DND-41 (cell line): ENCODE measurements at regions not wholly inside any gene's neighbourhood (a gene's known extent, or its start where the extent isn't known, plus 50 kb on each side); places are given as distances from the start of the nearest gene placed in this dataset.

Experiments used
- ATAC-seq: fragments of 200-7000 bp; cut with Tn5 transposase; 3 replicates; pipeline ENCODE4 v1.9.1; 2021; ENCODE audit warnings: low read depth; ENCODE audit not compliant: insufficient read depth
- DNase-seq: peaks from one replicate; pipeline ENCODE4 v3.0.0-alpha.2; 2020
- H2AFZ ChIP-seq: 2 replicates; pipeline ENCODE4 v1.6.0; 2012; ENCODE audit warnings: low read depth, low read length
- H3K27ac ChIP-seq: 2 replicates; pipeline ENCODE4 v1.5.1; 2012; ENCODE audit warnings: low read length, inconsistent platforms
- H3K27me3 ChIP-seq: fragments of 200-600 bp; sonication (generic); 2 replicates; pipeline ENCODE4 v1.6.0; 2012; ENCODE audit warnings: low read length, mild to moderate bottlenecking, inconsistent platforms; ENCODE audit not compliant: insufficient read depth, poor library complexity
- H3K36me3 ChIP-seq: 2 replicates; pipeline ENCODE4 v1.5.1; 2012; ENCODE audit warnings: low read length, inconsistent platforms; ENCODE audit not compliant: insufficient read depth
- H3K4me1 ChIP-seq: 2 replicates; pipeline ENCODE4 v1.5.1; 2012; ENCODE audit warnings: mild to moderate bottlenecking, low read length; ENCODE audit not compliant: insufficient read depth
- H3K4me2 ChIP-seq: 2 replicates; pipeline ENCODE4 v1.6.0; 2012; ENCODE audit warnings: mild to moderate bottlenecking, moderate library complexity, low read length, inconsistent platforms; ENCODE audit not compliant: insufficient read depth
- H3K4me3 ChIP-seq, 2 experiments: fragments of 200-600 bp in 1 of 2; shearing (Covaris generic) in 1 of 2; 2 replicates each; pipeline ENCODE4 v1.5.1; 2012 to 2016; ENCODE audit warnings: inconsistent platforms in 2 of 2, low read length in 2 of 2, mild to moderate bottlenecking in 2 of 2, low read depth in 1 of 2, moderate library complexity in 1 of 2
- H3K79me2 ChIP-seq: 2 replicates; pipeline ENCODE4 v1.6.0; 2012; ENCODE audit warnings: low read length, inconsistent platforms; ENCODE audit not compliant: insufficient read depth
- H3K9ac ChIP-seq: 2 replicates; pipeline ENCODE4 v1.6.0; 2012; ENCODE audit warnings: low read depth, mild to moderate bottlenecking, inconsistent platforms, low read length, moderate library complexity
- H3K9me3 ChIP-seq: 2 replicates; pipeline ENCODE4 v1.5.1; 2012; ENCODE audit warnings: low read length, moderate library complexity, mild to moderate bottlenecking, inconsistent platforms; ENCODE audit not compliant: insufficient read depth, severe bottlenecking
- H4K20me1 ChIP-seq: 2 replicates; pipeline ENCODE4 v1.6.0; 2012; ENCODE audit warnings: low read length; ENCODE audit not compliant: insufficient read depth
- CTCF ChIP-seq: IDR thresholded peaks from 2 replicates; pipeline ENCODE4 v1.5.1; 2012; ENCODE audit warnings: borderline replicate concordance, low read length, moderate library complexity, mild to moderate bottlenecking; ENCODE audit not compliant: poor library complexity, severe bottlenecking; ENCODE audit errors: extremely low read depth
- EZH2 ChIP-seq: IDR thresholded peaks from 3 replicates; pipeline ENCODE4 v1.6.1; 2012; ENCODE audit warnings: borderline replicate concordance, low read depth, mild to moderate bottlenecking, moderate library complexity, low read length, inconsistent platforms; ENCODE audit not compliant: severe bottlenecking

GRCh38 chr2:8543060-8543382 is 138.8 kb upstream of the ID2 start:
- Histone ChIP-seq H3K9ac (peak overlapping the region; percentile 56), H3K9me3 (no peaks in the 10 kb centered on the region), H3K27me3 (no peaks in the 10 kb centered on the region), H3K36me3 (no peaks in the 10 kb centered on the region), H3K4me3 (no peak overlapping the region), H2AFZ (no peak overlapping the region), H3K4me2 (peak overlapping the region; percentile 8), H3K79me2 (no peaks in the 10 kb centered on the region), H3K4me1 (peaks cover 97% of the 10 kb centered on the region), H3K27ac (peak overlapping the region; percentile 100), H4K20me1 (no peaks in the 10 kb centered on the region)
- ATAC-seq: no peak
- DNase-seq: peak; percentile 63
- TF ChIP-seq EZH2 (no peak), CTCF (no peak)

DNA sequence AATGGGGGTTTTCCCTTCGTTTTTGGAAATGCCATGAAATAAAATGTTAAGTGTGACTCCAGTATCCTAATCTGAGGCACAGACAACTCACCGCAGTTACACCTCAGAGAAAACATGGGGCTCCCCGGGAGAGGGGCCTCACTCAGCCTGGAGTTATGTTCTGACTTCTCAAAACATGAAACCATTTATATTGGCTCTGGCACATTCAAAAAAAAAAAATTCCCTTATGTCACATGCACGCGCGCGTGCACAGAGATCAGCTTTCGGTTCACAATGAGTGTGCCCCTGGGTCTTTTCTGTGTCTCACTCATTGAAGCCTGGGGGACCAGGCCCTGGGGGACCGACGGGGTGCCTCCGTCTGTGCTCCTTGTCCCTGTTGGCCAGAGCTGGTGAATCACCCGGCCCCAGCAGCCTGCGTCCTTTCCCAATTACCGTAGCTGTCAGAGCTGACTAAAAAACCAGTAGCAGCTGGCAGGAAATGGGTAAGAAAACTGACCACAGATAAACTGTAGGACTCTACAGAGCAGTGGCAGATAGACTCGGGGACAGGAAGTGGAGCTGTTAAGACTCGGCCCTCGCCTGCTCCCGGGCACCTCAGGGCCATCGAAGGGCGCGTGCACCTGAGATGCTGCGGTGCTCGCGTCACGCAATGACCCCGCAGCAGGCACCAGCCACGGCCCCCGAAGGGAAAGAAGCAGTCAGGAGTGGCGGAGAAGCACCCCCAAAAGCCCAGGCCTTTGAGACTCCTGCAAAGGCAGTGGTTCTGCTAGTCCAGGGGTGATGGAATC is 138.3 kb upstream of the ID2 start:
- no peak for TF ChIP-seq CTCF
- TF ChIP-seq EZH2: no peak
- Histone ChIP-seq H3K27ac (peak overlapping the region; percentile 100), H3K4me1 (peaks cover 100% of the 10 kb centered on the region), H3K79me2 (no peaks in the 10 kb centered on the region), H4K20me1 (no peaks in the 10 kb centered on the region), H3K36me3 (no peaks in the 10 kb centered on the region), H3K4me3 (peak overlapping the region in 1 of 2 experiments; percentile 26; a peak in 1 of 4 replicates), H3K27me3 (no peaks in the 10 kb centered on the region), H3K4me2 (peak overlapping the region; percentile 39), H2AFZ (peak overlapping the region; percentile 11; the same call in 1 of the 2 replicates), H3K9me3 (no peaks in the 10 kb centered on the region), H3K9ac (peak overlapping the region; percentile 56)
- ATAC-seq (peak; percentile 48), DNase-seq (peak; percentile 87)

DNA sequence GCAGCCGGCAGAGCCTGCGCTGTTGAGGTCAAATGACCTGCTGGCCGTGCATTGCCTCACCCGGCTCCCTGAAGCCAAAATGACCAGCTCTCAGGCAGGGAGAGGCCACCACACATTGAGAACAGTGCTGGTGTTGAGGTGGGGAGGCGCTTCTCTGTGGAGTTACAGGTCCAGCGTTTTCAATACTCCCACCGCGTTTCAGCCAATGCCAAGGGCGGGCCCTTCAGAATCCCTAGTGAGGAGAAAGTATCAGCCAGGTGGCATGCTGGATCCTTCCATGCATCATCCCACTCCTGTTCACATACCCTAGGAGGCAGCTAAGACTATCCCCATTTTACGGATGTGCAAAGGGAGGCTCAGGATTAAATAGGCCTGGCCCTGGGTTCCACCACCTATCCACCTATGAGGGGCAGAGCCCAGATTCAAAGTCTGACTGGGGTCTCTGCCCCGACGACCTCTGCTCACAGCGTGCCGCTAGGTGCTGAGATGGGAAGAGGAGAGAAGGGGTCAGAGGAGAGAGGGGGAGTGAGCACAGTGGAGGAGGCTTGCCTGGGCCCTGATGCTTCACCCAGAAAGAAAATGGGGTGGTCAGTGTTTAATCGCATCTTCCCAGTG is 137.6 kb upstream of the ID2 start:
- DNase-seq: peak; percentile 51
- H4K20me1 ChIP-seq: no peaks in the 10 kb centered on the region
- peaks cover 93% of the 10 kb centered on the region for H3K4me1 ChIP-seq
- H3K4me3 ChIP-seq: peak overlapping the region in 1 of 2 experiments; percentile 26; a peak in 1 of 4 replicates
- H2AFZ ChIP-seq: 0 out of 2 replicates have a peak overlapping the region, but pooled peaks have one; percentile 11
- no peaks in the 10 kb centered on the region for H3K9me3 ChIP-seq
- peak overlapping the region; percentile 39 for H3K4me2 ChIP-seq
- H3K9ac ChIP-seq: peak overlapping the region; percentile 56
- H3K79me2 ChIP-seq: no peaks in the 10 kb centered on the region
- no peak for ATAC-seq
- peak overlapping the region; percentile 100 for H3K27ac ChIP-seq
- H3K27me3 ChIP-seq: no peaks in the 10 kb centered on the region
- TF ChIP-seq CTCF: no peak
- TF ChIP-seq EZH2: no peak
- no peaks in the 10 kb centered on the region for H3K36me3 ChIP-seq
